NOMO-1 treated with dmso at 0.1 percent for 144 hours (cell line): ENCODE measurements at regions not wholly inside any gene's neighbourhood (a gene's known extent, or its start where the extent isn't known, plus 50 kb on each side); places are given as distances from the start of the nearest gene placed in this dataset.

Source experiments
- DNase-seq: peaks from one replicate; lab custom pipeline; 2025; ENCODE audit not compliant: unreplicated experiment; lab: John Stamatoyannopoulos, UW

DNA sequence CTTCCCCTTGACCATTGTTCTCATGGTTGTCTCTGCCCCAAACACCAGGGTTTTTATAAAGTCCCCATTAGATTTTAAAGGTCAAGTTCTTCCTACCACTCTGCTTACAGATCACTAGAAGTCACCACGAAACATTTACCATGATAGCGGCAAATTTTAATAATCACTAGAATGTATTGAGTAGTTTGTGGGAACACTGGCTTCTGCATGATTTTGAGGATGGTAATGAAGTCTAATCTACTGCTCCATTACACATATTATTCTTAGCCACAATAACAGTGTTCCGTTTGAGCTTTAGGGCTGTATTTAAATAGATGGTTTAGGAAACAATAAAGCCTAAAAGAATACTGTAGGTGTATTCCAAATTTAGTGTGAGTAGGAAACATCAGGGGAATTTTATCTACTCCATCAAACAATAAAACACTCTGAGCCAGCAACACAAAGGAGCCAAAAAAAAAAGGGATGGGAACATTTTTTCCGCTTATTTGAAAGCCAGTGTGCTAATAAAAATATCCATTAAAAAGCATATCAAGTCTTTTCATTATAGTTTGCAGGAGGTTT is 49.7 kb downstream of the KLF12 start:
- no peak for DNase-seq

DNA sequence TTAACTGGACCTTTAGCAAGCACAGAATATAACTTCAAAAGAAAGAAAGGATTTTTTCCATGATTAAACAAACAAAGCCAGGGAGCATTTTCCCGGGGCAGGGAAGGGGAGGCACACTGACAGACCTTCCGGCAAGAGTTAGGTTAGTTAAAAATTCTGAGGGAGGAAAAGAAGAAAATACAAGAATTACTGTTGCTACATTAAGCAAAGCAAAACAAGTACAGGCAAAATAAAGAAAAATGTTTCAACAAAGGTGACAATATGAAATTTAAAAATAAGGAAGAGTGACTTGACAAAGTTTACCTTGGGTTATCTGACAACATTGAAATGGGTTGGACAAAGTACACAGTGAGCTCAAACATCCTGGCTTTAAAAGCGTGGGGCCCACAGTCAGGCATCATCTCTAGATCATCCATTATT is 51.5 kb downstream of the KLF12 start:
- DNase-seq, result no peak

- no peak for DNase-seq
Observed at GRCh38 chr13:74080762-74081161, 53.4 kb downstream of the KLF12 start.

DNA sequence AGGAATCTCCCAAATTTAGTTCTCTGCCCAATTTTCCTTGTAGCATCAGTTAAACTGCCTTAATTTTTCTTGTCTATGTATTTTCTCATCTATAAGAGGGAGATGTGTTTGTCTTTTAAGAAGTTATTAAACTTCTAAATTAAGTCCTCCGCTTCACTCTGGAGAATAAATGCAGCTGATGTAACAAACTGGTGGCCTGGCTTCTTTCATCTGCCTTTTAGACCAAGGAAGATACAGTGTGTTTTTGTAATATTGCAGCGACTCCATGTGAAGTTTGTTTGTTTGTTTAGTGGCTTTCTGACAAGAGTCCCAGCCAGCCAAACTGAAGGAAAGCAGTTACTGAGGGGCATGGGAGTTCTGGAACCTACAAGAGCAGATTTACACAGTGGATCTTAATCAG is 56.4 kb downstream of the KLF12 start:
- no peak for DNase-seq

- DNase-seq, result no peak
Observed at GRCh38 chr13:74077375-74077774, 56.8 kb downstream of the KLF12 start.

GRCh38 chr13:74074723-74075122 is 59.5 kb downstream of the KLF12 start:
- no peak for DNase-seq

DNA sequence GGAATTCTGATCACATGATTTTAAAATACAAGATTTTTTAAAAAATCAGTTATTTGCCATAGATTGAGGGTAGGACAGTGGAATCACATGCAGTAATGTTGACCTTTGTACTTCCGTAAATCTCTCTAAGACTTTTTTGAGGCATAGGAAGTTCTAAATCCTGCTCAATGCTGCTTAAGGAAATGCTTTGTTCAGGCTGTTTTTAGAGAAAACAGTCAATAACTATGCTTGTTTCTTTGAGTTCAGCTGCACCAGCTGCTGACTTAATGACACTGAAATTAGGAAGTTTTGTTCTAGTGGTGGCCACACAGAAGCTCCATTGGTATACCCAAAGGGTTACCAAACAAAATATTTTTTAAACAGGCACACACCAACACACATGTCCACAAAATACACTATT is 60.9 kb downstream of the KLF12 start:
- DNase-seq, result no peak

GRCh38 chr13:74070513-74070912 is 63.7 kb downstream of the KLF12 start:
- DNase-seq, result no peak

DNA sequence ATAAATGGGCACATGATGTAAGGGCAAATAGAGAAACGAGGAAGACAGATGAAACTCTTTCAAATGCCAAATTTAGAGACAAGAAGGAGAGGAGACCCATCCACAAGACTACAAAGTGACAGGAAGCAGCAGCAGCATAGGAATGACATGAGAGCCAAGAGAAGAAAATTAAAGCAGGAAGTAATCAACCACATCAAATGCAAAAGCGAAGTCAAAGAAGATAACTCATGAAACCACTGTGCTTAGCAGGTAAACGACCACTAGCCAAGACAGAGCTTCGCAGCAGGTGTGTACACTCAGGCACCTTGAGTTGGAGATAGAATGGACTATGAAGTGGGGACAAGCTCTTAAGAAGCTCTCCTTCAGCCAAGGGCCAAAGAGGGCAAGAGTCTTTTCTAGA is 64.1 kb downstream of the KLF12 start:
- DNase-seq, result no peak

DNA sequence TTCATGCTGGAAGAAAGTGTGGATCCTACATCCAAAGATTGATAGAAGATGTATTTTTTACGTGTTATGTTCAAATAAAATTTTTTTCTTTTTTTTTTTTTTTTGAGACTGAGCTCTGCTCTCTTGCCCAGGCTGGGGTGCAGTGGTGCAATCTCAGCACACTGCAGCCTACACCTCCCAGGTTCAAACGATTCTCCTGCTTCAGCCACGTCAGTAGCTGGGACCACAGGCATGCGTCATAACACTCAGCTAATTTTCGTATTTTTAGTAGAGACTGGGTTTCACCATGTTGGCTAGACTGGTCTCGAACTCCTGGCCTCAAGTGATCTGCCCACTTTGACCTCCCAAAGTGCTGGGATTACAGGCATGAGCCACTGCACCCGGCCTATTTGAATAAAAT is 65.7 kb downstream of the KLF12 start:
- no peak for DNase-seq

- no peak for DNase-seq
Observed at GRCh38 chr13:74067818-74068217, 66.4 kb downstream of the KLF12 start.

DNA sequence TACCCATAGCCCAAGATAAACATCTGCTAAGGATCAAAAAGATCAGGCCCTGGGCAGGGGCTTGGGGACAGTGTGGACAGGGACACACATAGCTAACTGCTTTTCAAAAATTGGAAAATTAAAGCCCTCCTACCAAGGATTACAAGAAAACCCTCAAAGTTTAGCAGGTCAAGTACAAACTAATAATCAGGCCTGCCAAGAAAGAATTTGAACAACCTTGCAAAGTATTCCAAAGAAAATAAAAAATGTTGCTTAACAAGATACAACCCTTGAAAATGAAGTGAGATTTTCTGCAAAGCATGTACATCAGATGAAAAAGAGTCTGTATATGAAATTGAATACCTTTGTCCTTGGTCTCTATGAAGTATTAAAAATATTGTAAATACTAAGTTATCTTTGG is 67.3 kb downstream of the KLF12 start:
- DNase-seq, result no peak

GRCh38 chr13:74064805-74065312 is 69.3 kb downstream of the KLF12 start:
- no peak for DNase-seq

DNA sequence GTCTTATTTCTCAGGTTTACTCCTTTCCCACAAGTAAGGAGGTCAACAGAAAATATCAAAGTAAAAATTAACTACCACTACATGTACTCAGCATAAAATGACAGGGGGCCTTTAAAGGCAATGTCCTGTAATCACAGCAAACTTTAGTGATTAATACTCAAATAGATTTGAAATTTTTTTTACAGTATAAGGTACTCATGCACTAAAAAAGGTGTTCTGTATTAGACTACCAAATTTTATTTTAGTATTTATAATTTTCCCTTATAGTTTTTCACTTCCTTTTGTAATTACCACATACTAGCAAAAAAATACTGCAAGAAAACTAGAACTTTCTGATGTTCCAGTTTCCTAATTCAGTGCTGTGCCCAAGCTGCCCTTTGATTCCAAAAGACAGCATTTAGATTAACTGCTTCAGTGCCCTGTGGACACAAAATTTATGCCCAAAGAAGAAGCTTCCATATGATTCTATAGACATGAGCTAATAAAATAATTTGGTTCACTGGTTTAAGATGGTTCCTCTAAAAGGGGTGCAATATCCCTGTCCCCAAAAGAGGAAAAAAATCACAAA is 70.6 kb downstream of the KLF12 start:
- DNase-seq, result no peak

DNA sequence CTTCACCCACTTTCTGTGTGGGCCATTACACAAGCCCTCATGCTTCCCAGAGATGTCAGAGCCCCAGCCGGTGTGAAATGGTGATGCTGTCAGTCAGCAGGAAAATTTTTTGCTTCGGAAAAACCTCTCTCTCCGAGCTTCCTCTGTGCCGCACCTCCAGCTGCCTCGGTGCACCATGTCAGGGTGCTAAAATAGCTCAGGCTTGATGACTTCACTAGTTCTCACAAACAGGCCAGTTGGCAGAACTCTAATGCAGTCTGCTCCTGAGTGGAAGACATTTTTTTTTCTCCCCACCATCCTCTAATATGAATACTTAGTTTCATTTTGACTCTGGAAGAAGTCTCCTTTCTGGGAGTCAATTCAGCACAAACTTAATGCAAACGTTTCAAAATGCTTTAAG is 71.3 kb downstream of the KLF12 start:
- no peak for DNase-seq

GRCh38 chr13:74061926-74062595 is 72.1 kb downstream of the KLF12 start:
- DNase-seq, result no peak

- no peak for DNase-seq
Observed at GRCh38 chr13:74056801-74057542, 77.2 kb downstream of the KLF12 start.

DNA sequence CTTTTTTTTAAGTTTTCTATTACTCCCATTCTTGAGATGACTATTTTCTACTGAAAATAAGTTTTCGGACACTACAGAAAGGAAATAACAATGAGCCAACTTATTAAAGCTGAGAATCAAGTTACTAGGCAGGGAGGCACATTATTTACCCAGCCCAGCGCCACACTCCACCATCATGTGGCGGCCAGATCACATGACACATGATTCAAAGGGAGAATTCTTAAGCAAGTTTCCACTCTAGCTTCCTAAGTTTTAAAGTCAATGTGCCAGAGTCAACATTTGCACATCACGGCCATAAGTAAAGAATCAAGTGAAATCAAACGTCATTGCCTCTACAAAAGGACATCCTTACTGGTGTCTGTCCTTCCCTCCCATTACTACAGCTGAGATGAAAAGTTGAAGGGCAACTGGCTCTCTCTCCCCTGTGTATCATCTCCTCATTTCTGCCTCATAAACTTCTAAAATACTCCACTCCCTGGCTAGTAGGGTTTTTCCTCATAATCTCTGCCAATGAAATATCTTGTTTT is 81.7 kb downstream of the KLF12 start:
- DNase-seq, result no peak

- no peak for DNase-seq
Observed at GRCh38 chr13:74048756-74049155, 85.4 kb downstream of the KLF12 start.

- no peak for DNase-seq
Observed at GRCh38 chr13:74047931-74048600, 86.1 kb downstream of the KLF12 start.

- no peak for DNase-seq
Observed at GRCh38 chr13:74046431-74046830, 87.8 kb downstream of the KLF12 start.
